ENCODE measurements at regions not wholly inside any gene's neighbourhood (a gene's known extent, or its start where the extent isn't known, plus 50 kb on each side); places are given as distances from the start of the nearest gene placed in this dataset.

GRCh38 chr15:36428102-36428845, 151.2 kb upstream of the CDIN1 start:
- TF ChIP-seq CTCF (IDR thresholded peaks at IDR 0.05; ENCODE audit: insufficient read depth, low read depth, low read length): no peak
- no peak for TF ChIP-seq EZH2 (IDR thresholded peaks at IDR 0.05; ENCODE audit: insufficient read depth, low read length)

Data from astrocyte (in vitro differentiated cells and primary cell).